ENCODE measurements at regions not wholly inside any gene's neighbourhood (a gene's known extent, or its start where the extent isn't known, plus 50 kb on each side); places are given as distances from the start of the nearest gene placed in this dataset.

DNA sequence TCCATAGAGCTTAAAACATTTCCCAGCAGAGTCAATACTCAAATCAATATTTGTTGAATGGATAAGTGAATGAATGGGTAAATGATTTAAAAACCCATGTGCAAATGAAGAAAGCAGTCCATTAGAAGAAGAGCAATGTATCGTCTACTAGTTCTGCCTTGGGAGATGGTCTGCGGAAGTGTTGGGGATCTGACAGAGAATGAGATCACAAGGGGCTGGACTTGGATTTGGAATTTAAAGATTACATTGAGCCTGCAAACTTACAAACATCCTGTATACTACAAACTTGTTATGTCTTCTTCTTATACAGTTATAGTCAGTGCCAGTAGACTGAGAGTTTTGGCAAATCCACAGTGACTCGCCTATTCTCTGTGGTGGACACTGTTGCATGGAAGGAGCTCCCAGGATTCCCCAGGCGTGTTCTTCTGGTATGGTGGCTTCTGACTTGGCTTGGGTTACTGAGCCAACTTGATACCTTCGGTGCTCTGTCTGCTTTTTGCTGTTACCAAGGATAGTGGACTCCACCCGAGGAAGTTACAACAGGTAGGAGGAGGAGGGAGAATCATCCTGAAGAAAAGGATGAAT lies 163.3 kb upstream of the SERPINE2 start:
- TF ChIP-seq, protein P1, sequence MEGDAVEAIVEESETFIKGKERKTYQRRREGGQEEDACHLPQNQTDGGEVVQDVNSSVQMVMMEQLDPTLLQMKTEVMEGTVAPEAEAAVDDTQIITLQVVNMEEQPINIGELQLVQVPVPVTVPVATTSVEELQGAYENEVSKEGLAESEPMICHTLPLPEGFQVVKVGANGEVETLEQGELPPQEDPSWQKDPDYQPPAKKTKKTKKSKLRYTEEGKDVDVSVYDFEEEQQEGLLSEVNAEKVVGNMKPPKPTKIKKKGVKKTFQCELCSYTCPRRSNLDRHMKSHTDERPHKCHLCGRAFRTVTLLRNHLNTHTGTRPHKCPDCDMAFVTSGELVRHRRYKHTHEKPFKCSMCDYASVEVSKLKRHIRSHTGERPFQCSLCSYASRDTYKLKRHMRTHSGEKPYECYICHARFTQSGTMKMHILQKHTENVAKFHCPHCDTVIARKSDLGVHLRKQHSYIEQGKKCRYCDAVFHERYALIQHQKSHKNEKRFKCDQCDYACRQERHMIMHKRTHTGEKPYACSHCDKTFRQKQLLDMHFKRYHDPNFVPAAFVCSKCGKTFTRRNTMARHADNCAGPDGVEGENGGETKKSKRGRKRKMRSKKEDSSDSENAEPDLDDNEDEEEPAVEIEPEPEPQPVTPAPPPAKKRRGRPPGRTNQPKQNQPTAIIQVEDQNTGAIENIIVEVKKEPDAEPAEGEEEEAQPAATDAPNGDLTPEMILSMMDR (IDR thresholded peaks at IDR 0.05; ENCODE audit: unreplicated experiment): no peak
- H3K4me3 Mint-ChIP-seq (ENCODE audit: low read depth): no peak overlapping the region
- no peak overlapping the region for H3K27ac Mint-ChIP-seq
- peaks cover 11% of the 10 kb centered on the region for H3K4me1 Mint-ChIP-seq (ENCODE audit: low read depth)
- H3K9me3 Mint-ChIP-seq (ENCODE audit: low read depth): no peaks in the 10 kb centered on the region
- no peak for DNase-seq (ENCODE audit: low spot score, unreplicated experiment)
- no peaks in the 10 kb centered on the region for H3K36me3 Mint-ChIP-seq (ENCODE audit: insufficient read depth)
- no peaks in the 10 kb centered on the region for H3K27me3 Mint-ChIP-seq

DNA sequence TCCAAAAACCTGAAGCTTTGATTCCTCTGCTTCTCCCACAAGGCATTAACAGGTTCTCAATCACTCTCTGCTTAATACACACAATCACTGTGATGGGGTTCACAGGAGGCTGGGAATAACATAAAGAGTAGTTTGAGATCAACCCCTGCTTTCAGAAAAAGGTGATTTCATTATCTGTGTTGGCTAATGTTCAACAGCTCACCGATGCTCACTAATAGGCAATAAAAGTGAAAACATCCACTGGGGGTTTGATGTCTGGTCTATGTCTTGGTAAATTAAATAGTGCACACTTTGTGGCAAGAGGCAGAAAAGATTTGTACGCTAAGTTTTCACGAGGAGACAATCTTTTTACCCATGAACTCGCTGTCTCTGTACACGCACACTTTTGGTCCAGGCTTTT lies 159.3 kb upstream of the SERPINE2 start:
- DNase-seq (ENCODE audit: low spot score, unreplicated experiment): no peak
- TF ChIP-seq, protein P1 (IDR thresholded peaks at IDR 0.05; ENCODE audit: unreplicated experiment): no peak
- peaks cover 15% of the 10 kb centered on the region for H3K9me3 Mint-ChIP-seq (ENCODE audit: low read depth)
- no peak overlapping the region for H3K27ac Mint-ChIP-seq
- no peak overlapping the region for H3K4me3 Mint-ChIP-seq (ENCODE audit: low read depth)
- no peaks in the 10 kb centered on the region for H3K27me3 Mint-ChIP-seq
- no peaks in the 10 kb centered on the region for H3K36me3 Mint-ChIP-seq (ENCODE audit: insufficient read depth)
- H3K4me1 Mint-ChIP-seq (ENCODE audit: low read depth): peaks cover 11% of the 10 kb centered on the region

GRCh38 chr2:224196810-224197209 lies 157.7 kb upstream of the SERPINE2 start:
- Mint-ChIP-seq H3K27ac (no peak overlapping the region), H3K4me1 (ENCODE audit: low read depth) (peaks cover 6% of the 10 kb centered on the region), H3K27me3 (no peaks in the 10 kb centered on the region), H3K4me3 (ENCODE audit: low read depth) (no peak overlapping the region), H3K9me3 (ENCODE audit: low read depth) (peaks cover 15% of the 10 kb centered on the region), H3K36me3 (ENCODE audit: insufficient read depth) (no peaks in the 10 kb centered on the region)
- TF ChIP-seq, protein P1 (IDR thresholded peaks at IDR 0.05; ENCODE audit: unreplicated experiment): no peak
- DNase-seq (ENCODE audit: low spot score, unreplicated experiment): no peak

GRCh38 chr2:224195925-224196571 lies 157.0 kb upstream of the SERPINE2 start:
- Mint-ChIP-seq H3K4me3 (ENCODE audit: low read depth) (no peak overlapping the region), H3K27ac (no peak overlapping the region), H3K27me3 (no peaks in the 10 kb centered on the region), H3K4me1 (ENCODE audit: low read depth) (peaks cover 5% of the 10 kb centered on the region), H3K9me3 (ENCODE audit: low read depth) (peaks cover 15% of the 10 kb centered on the region), H3K36me3 (ENCODE audit: insufficient read depth) (no peaks in the 10 kb centered on the region)
- TF ChIP-seq, protein P1 (IDR thresholded peaks at IDR 0.05; ENCODE audit: unreplicated experiment): no peak
- no peak for DNase-seq (ENCODE audit: low spot score, unreplicated experiment)

- TF ChIP-seq, protein P1 (IDR thresholded peaks at IDR 0.05; ENCODE audit: unreplicated experiment): no peak
- DNase-seq (ENCODE audit: low spot score, unreplicated experiment): no peak
- H3K4me1 Mint-ChIP-seq (ENCODE audit: low read depth): peaks cover 3% of the 10 kb centered on the region
- H3K4me3 Mint-ChIP-seq (ENCODE audit: low read depth): no peak overlapping the region
- peaks cover 15% of the 10 kb centered on the region for H3K9me3 Mint-ChIP-seq (ENCODE audit: low read depth)
- no peaks in the 10 kb centered on the region for H3K36me3 Mint-ChIP-seq (ENCODE audit: insufficient read depth)
- H3K27ac Mint-ChIP-seq: no peak overlapping the region
- H3K27me3 Mint-ChIP-seq: no peaks in the 10 kb centered on the region
These were observed 155.1 kb upstream of the SERPINE2 start for GRCh38 chr2:224194161-224194560.

All from progenitor cell of endocrine pancreas (in vitro differentiated cells).